Activated CD4-positive, alpha-beta T cell treated with anti-CD3 and anti-CD28 coated beads, Interleukin-2, amount 10 ng/mL, durations not matched to agents 24 days and 14 days (primary cell): ENCODE measurements at regions not wholly inside any gene's neighbourhood (a gene's known extent, or its start where the extent isn't known, plus 50 kb on each side); places are given as distances from the start of the nearest gene placed in this dataset.

Experiments used
- DNase-seq: peaks from one replicate; pipeline ENCODE4 v3.0.0; 2022
- H3K27ac Mint-ChIP-seq: one replicate; pipeline ENCODE4 v1.8.0; 2022; ENCODE audit warnings: mild to moderate bottlenecking, mixed read lengths
- H3K27me3 Mint-ChIP-seq: one replicate; pipeline ENCODE4 v1.8.0; 2022; ENCODE audit warnings: mixed read lengths
- H3K36me3 Mint-ChIP-seq: one replicate; pipeline ENCODE4 v1.8.0; 2022; ENCODE audit warnings: low read depth, mild to moderate bottlenecking, mixed read lengths
- H3K4me1 Mint-ChIP-seq: one replicate; pipeline ENCODE4 v1.8.0; 2021; ENCODE audit warnings: mixed read lengths
- H3K4me3 Mint-ChIP-seq: one replicate; pipeline ENCODE4 v1.8.0; 2022; ENCODE audit warnings: mild to moderate bottlenecking, moderate library complexity, mixed read lengths
- H3K9me3 Mint-ChIP-seq: one replicate; pipeline ENCODE4 v1.8.0; 2021; ENCODE audit warnings: mixed read lengths
- intact Hi-C: fragments of 100-400 bp; cut with micrococcal nuclease; formaldehyde crosslinking; loops from one replicate; pipeline ENCODE4 v1.15.1; 2023

DNA sequence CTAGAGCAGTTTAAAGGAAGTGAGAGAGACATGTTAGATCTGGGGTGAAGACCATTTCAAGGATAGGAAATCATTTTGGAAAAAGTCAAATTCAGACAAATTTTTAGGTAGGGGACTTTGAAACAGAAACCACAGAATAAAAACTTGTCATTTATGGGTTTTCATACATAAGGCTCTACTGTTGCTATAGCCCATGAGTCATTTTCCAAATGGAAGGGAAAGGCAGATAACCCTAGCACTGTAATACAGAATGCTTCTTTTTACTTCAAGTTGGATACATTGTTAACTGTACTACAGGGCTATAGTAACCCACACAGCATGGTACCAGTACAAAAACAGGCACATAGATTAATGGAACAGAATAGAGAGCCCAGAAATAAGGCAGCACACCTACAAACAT, 455.4 kb downstream of the EBF1 start:
- Mint-ChIP-seq H3K27me3 (no peaks in the 10 kb centered on the region), H3K27ac (no peak overlapping the region), H3K9me3 (no peaks in the 10 kb centered on the region), H3K4me3 (no peak overlapping the region), H3K36me3 (no peaks in the 10 kb centered on the region), H3K4me1 (no peaks in the 10 kb centered on the region)
- intact Hi-C loops = no loop called here
- peak; percentile 8 for DNase-seq

DNA sequence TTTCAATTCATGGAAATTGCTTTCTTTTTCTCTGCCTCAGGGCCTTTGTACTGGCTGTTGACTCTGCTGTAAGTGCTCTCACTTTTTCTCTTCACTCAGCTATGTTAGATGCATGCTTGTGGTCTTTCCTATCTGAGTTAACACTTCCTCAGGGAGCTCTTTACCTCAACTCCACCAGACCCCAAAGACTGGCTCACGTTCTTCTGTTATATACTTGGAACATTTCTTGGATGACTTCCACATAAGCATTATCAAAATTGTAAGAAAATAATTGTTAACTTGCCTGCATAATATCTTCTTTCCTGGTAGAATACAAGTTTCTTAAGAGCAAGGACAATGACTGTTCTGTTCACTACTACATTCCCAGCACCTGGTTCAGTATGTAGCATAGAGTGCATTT, 455.9 kb downstream of the EBF1 start:
- no peaks in the 10 kb centered on the region for H3K9me3 Mint-ChIP-seq
- no peaks in the 10 kb centered on the region for H3K36me3 Mint-ChIP-seq
- H3K4me1 Mint-ChIP-seq = no peaks in the 10 kb centered on the region
- no peak overlapping the region for H3K27ac Mint-ChIP-seq
- peak; percentile 23 for DNase-seq
- H3K4me3 Mint-ChIP-seq = no peak overlapping the region
- no peaks in the 10 kb centered on the region for H3K27me3 Mint-ChIP-seq
- intact Hi-C loops = no loop called here

GRCh38 chr5:158642879-158643278, 456.8 kb downstream of the EBF1 start:
- DNase-seq = peak; percentile 27
- Mint-ChIP-seq H3K36me3 (no peaks in the 10 kb centered on the region), H3K4me3 (no peak overlapping the region), H3K27me3 (no peaks in the 10 kb centered on the region), H3K4me1 (no peaks in the 10 kb centered on the region), H3K9me3 (no peaks in the 10 kb centered on the region), H3K27ac (no peak overlapping the region)
- intact Hi-C loops = no loop called here

DNA sequence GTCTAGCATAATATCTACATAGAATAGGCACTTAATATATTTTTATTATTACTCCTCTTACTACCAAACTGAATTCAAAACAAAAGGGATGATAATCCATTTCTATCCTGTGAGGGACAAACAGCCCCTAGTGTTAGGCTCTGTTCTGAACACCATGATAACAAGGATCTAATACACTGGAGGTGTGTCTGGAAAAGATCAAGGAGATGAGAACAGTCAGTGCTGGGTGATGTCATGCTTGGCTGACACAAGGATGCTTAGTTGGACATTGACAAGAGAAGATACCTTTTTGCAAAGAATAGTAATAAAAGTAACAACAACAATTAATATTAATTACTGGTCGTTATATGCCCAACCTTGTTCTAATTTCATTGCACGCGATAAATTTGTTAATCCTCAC, 458.7 kb downstream of the EBF1 start:
- intact Hi-C loops = no loop called here
- H3K4me1 Mint-ChIP-seq = no peaks in the 10 kb centered on the region
- H3K27ac Mint-ChIP-seq = no peak overlapping the region
- H3K36me3 Mint-ChIP-seq = no peaks in the 10 kb centered on the region
- H3K4me3 Mint-ChIP-seq = no peak overlapping the region
- no peak for DNase-seq
- no peaks in the 10 kb centered on the region for H3K9me3 Mint-ChIP-seq
- no peaks in the 10 kb centered on the region for H3K27me3 Mint-ChIP-seq

DNA sequence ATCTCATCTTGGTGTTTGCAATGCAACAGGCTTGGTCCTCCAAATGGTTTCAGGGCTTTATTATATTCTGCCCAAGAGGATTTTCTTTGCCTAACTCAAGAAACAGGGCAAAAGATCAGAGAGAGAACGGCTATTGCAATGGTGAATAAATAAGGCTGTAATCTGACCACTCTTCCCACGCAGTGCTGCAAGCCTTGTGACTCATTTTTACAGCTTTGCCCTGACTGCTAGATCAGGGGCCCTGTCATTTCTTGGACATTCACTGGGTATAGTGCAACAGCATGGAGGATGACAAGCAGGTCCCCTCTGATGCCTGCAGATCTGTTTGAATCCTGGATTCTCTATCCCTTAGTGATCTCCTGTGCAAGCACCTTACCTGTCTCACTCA, 459.1 kb downstream of the EBF1 start:
- H3K36me3 Mint-ChIP-seq = no peaks in the 10 kb centered on the region
- H3K4me1 Mint-ChIP-seq = no peaks in the 10 kb centered on the region
- no peak overlapping the region for H3K4me3 Mint-ChIP-seq
- no peak for DNase-seq
- intact Hi-C loops = no loop called here
- H3K27ac Mint-ChIP-seq = no peak overlapping the region
- no peaks in the 10 kb centered on the region for H3K27me3 Mint-ChIP-seq
- no peaks in the 10 kb centered on the region for H3K9me3 Mint-ChIP-seq

DNA sequence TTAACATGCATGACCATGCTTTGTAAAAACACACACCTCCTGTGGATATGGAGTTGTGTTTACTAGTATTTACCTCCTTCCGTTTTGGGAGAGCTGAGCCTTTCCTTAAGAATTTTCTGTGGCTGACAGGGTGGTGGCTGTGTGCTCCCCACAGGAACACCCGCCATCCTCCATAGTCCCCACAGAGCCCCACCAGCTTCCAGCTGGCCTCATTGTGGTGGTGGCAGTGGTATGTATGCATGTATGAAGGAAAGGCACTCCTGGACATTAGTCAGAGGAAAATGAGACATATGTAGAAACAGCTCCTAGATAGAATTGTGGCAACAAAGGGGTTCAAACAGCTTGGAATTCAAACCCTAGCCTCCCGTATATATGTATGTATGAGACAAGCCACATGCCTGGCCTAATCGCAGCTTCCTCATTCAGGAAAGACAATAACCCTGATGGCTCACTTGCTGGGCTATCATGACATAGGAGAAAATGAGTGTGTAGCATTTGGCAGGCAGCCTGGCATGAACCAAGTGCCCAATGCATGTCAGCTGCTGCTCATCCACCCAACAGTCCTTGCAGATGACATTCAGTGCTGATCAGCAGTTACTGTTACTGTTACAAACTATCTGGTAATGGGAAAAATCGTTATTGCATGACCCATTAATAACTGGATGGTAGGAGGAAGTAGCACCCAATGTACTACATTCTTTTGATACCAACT, 459.7 kb downstream of the EBF1 start:
- H3K4me3 Mint-ChIP-seq = no peak overlapping the region
- no peak for DNase-seq
- intact Hi-C loops = no loop called here
- H3K27me3 Mint-ChIP-seq = no peaks in the 10 kb centered on the region
- H3K9me3 Mint-ChIP-seq = no peaks in the 10 kb centered on the region
- no peaks in the 10 kb centered on the region for H3K36me3 Mint-ChIP-seq
- no peak overlapping the region for H3K27ac Mint-ChIP-seq
- no peaks in the 10 kb centered on the region for H3K4me1 Mint-ChIP-seq

DNA sequence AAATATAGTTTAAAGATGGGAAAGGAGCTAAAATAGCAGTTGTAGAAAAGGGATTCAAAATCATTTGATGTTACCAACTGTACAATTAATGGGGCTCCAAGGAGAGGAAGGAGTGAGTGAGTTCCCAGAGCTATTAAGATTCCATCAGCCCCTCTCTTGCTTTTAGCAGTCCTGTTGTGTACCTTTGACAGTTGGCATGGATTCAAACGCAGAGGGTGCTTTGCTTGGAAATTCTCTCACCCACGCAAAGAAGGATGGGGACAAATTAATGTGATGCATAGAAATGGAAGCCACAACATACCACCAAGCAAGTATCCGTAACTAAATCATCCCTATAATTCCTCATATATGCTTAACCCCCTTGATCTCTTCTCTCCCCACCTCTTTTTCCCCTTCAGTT, 461.3 kb downstream of the EBF1 start:
- Mint-ChIP-seq H3K27me3 (no peaks in the 10 kb centered on the region), H3K4me3 (no peak overlapping the region), H3K36me3 (no peaks in the 10 kb centered on the region), H3K9me3 (no peaks in the 10 kb centered on the region), H3K4me1 (no peaks in the 10 kb centered on the region), H3K27ac (no peak overlapping the region)
- no peak for DNase-seq
- intact Hi-C loops = no loop called here

- no peak overlapping the region for H3K27ac Mint-ChIP-seq
- DNase-seq = no peak
- H3K4me1 Mint-ChIP-seq = no peaks in the 10 kb centered on the region
- H3K9me3 Mint-ChIP-seq = no peaks in the 10 kb centered on the region
- no peaks in the 10 kb centered on the region for H3K36me3 Mint-ChIP-seq
- H3K4me3 Mint-ChIP-seq = no peak overlapping the region
- H3K27me3 Mint-ChIP-seq = no peaks in the 10 kb centered on the region
- intact Hi-C loops = no loop called here
These were observed 462.7 kb downstream of the EBF1 start for GRCh38 chr5:158637039-158637438.

GRCh38 chr5:158635565-158635964, 464.2 kb downstream of the EBF1 start:
- Mint-ChIP-seq H3K9me3 (no peaks in the 10 kb centered on the region), H3K36me3 (no peaks in the 10 kb centered on the region), H3K4me1 (no peaks in the 10 kb centered on the region), H3K27ac (no peak overlapping the region), H3K27me3 (no peaks in the 10 kb centered on the region), H3K4me3 (no peak overlapping the region)
- intact Hi-C loops = no loop called here
- DNase-seq = no peak

DNA sequence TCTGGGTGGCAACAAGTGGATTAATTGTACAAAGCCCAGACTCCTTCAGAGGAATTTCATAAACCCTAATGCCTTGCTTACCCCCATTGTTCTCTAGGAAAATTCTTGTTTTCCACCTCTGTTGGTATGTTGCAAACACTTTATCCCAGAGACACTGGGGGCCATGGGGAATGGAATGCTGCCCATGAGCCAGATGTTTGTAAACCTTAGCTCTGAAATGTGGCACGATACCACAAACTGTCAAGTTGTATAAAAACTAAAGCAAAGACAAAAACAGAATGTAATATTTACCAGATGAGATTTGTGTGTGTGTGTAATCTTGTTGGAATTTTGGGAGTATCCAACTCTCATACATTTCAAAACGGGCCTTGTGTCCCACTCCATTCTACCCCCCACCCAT, 465.0 kb downstream of the EBF1 start:
- Mint-ChIP-seq H3K9me3 (no peaks in the 10 kb centered on the region), H3K36me3 (no peaks in the 10 kb centered on the region), H3K4me3 (no peak overlapping the region), H3K4me1 (no peaks in the 10 kb centered on the region), H3K27me3 (no peaks in the 10 kb centered on the region), H3K27ac (no peak overlapping the region)
- intact Hi-C loops = no loop called here
- no peak for DNase-seq

- Mint-ChIP-seq H3K9me3 (no peaks in the 10 kb centered on the region), H3K27me3 (no peaks in the 10 kb centered on the region), H3K36me3 (no peaks in the 10 kb centered on the region), H3K27ac (no peak overlapping the region), H3K4me3 (no peak overlapping the region), H3K4me1 (no peaks in the 10 kb centered on the region)
- no peak for DNase-seq
- intact Hi-C loops = no loop called here
These were observed 470.0 kb downstream of the EBF1 start for GRCh38 chr5:158629591-158630312.

DNA sequence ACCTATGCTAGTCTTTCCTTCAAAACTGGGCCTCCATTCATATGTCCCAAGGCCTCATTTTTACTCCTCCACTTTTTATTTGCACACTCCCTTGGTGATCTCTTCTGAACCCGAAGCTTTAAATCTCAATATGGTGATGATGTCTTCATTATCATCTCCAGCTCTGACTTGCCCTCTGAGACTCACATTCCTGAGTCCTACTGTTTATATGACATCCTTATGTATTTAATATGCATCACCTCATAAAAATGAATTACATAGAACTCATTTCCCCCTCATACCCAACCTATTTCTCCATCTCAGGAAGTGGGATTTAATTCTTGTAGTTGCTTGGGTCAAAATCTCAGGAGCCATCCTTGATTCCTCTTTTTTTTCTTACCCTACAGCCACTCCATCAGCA, 473.0 kb downstream of the EBF1 start:
- no peaks in the 10 kb centered on the region for H3K36me3 Mint-ChIP-seq
- DNase-seq = no peak
- H3K4me1 Mint-ChIP-seq = no peaks in the 10 kb centered on the region
- no peak overlapping the region for H3K27ac Mint-ChIP-seq
- no peaks in the 10 kb centered on the region for H3K9me3 Mint-ChIP-seq
- H3K27me3 Mint-ChIP-seq = no peaks in the 10 kb centered on the region
- H3K4me3 Mint-ChIP-seq = no peak overlapping the region
- intact Hi-C loops = no loop called here

DNA sequence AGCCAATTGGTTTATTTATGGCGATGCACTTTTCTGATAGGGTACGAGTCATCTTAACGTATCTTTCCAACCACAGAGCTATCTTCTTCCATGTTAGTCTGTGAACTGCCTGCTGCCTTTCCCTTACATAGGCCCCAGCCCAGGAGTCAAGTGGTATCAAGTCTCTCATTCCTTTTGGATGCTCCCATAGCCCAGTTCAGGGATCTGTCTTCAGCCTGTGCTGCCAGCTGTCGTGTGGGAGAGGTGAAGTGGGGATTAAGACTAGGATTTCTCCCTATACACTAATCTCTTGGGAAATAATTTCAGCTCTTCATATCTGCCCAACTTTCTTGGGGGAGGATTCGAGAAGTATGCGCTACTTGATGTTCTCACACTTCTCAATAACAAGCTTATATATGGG, 475.7 kb downstream of the EBF1 start:
- Mint-ChIP-seq H3K4me3 (no peak overlapping the region), H3K27me3 (no peaks in the 10 kb centered on the region), H3K4me1 (no peaks in the 10 kb centered on the region), H3K36me3 (no peaks in the 10 kb centered on the region), H3K9me3 (no peaks in the 10 kb centered on the region), H3K27ac (no peak overlapping the region)
- no peak for DNase-seq
- intact Hi-C loops = no loop called here

DNA sequence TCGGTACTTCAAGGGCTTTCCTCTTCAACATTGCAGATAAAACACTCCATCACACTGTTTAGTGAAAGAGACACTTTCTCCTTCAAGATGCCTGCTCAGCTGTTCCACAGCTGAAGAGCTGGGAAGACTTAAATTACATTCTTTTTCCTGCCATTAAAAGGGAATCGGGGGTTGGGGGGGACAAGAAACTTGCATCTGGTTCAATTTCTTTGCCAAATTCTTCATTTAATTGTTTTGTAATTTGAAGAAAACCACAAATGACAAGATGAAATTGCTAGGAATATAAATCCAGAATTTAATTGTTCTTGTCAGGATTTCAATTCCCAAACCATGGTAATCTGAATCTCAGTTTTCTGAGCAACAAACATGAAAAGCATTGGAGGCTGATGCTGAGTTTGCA, 478.3 kb downstream of the EBF1 start:
- Mint-ChIP-seq H3K4me3 (no peak overlapping the region), H3K27me3 (no peaks in the 10 kb centered on the region), H3K27ac (no peak overlapping the region), H3K9me3 (no peaks in the 10 kb centered on the region), H3K4me1 (no peaks in the 10 kb centered on the region), H3K36me3 (no peaks in the 10 kb centered on the region)
- intact Hi-C loops = no loop called here
- no peak for DNase-seq
